NT2/D1 (cell line): ENCODE measurements at regions not wholly inside any gene's neighbourhood (a gene's known extent, or its start where the extent isn't known, plus 50 kb on each side); places are given as distances from the start of the nearest gene placed in this dataset.

Experiments
- DNase-seq: peaks from one replicate; pipeline ENCODE4 v3.0.0-alpha.2; 2011; ENCODE audit warnings: low read depth, low spot score
- H3K27me3 ChIP-seq: 2 replicates; pipeline ENCODE4 v1.6.0; 2011; ENCODE audit warnings: mild to moderate bottlenecking; ENCODE audit not compliant: insufficient read length, insufficient read depth
- H3K36me3 ChIP-seq: 2 replicates; pipeline ENCODE4 v1.6.1; 2011; ENCODE audit warnings: mild to moderate bottlenecking, low read length, mixed read lengths; ENCODE audit not compliant: insufficient read depth, insufficient read length
- H3K4me1 ChIP-seq: 2 replicates; pipeline ENCODE4 v1.5.1; 2011; ENCODE audit not compliant: insufficient read depth, insufficient read length
- H3K4me3 ChIP-seq: 2 replicates; pipeline ENCODE4 v1.5.1; 2011; ENCODE audit warnings: low read depth; ENCODE audit not compliant: insufficient read length
- H3K9ac ChIP-seq: 2 replicates; pipeline ENCODE4 v1.6.0; 2011; ENCODE audit warnings: low read depth; ENCODE audit not compliant: insufficient read length
- H3K9me3 ChIP-seq: 2 replicates; pipeline ENCODE4 v1.5.1; 2011; ENCODE audit warnings: mild to moderate bottlenecking, low read length; ENCODE audit not compliant: insufficient read depth
- SUZ12 ChIP-seq: IDR thresholded peaks from 2 replicates; pipeline ENCODE4 v1.6.1; 2011; ENCODE audit not compliant: insufficient read length, insufficient read depth; ENCODE audit errors: extremely low read depth
- YY1 ChIP-seq: IDR thresholded peaks from 2 replicates; pipeline ENCODE4 v1.6.1; 2011; ENCODE audit not compliant: insufficient read length, insufficient read depth
- ZNF274 ChIP-seq: IDR thresholded peaks from 2 replicates; pipeline ENCODE4 v1.6.1; 2011; ENCODE audit warnings: mild to moderate bottlenecking, low read depth, low read length

- Histone ChIP-seq H3K9ac (no peak overlapping the region), H3K9me3 (no peaks in the 10 kb centered on the region), H3K4me1 (peaks cover 3% of the 10 kb centered on the region), H3K4me3 (no peak overlapping the region), H3K27me3 (no peaks in the 10 kb centered on the region), H3K36me3 (no peaks in the 10 kb centered on the region)
- TF ChIP-seq SUZ12 (no peak), ZNF274 (no peak), YY1 (no peak)
- no peak for DNase-seq
These were observed 174.6 kb downstream of the HAUS1 start for GRCh38 chr18:46278481-46279465.

- H3K27me3 ChIP-seq: no peaks in the 10 kb centered on the region
- H3K36me3 ChIP-seq: no peaks in the 10 kb centered on the region
- no peak overlapping the region for H3K9ac ChIP-seq
- no peak for TF ChIP-seq ZNF274
- H3K4me3 ChIP-seq: no peak overlapping the region
- DNase-seq: no peak
- H3K9me3 ChIP-seq: no peaks in the 10 kb centered on the region
- H3K4me1 ChIP-seq: peaks cover 3% of the 10 kb centered on the region
These were observed 175.5 kb downstream of the HAUS1 start for GRCh38 chr18:46279673-46280072.

- Histone ChIP-seq H3K4me3 (no peak overlapping the region), H3K9ac (no peak overlapping the region), H3K36me3 (no peaks in the 10 kb centered on the region), H3K4me1 (peaks cover 3% of the 10 kb centered on the region), H3K27me3 (no peaks in the 10 kb centered on the region), H3K9me3 (no peaks in the 10 kb centered on the region)
- DNase-seq: peak; percentile 46
- TF ChIP-seq YY1 (no peak), SUZ12 (no peak), ZNF274 (no peak)
These were observed 177.3 kb downstream of the HAUS1 start for GRCh38 chr18:46281185-46282176.

- Histone ChIP-seq H3K27me3 (no peaks in the 10 kb centered on the region), H3K9me3 (no peaks in the 10 kb centered on the region), H3K36me3 (no peaks in the 10 kb centered on the region), H3K4me3 (no peak overlapping the region), H3K9ac (no peak overlapping the region), H3K4me1 (peaks cover 3% of the 10 kb centered on the region)
- TF ChIP-seq ZNF274 (no peak), YY1 (no peak), SUZ12 (no peak)
- DNase-seq: no peak
These were observed 178.0 kb downstream of the HAUS1 start for GRCh38 chr18:46282177-46282570.

- H3K4me1 ChIP-seq: peaks cover 3% of the 10 kb centered on the region
- DNase-seq: no peak
- H3K36me3 ChIP-seq: no peaks in the 10 kb centered on the region
- H3K9ac ChIP-seq: no peak overlapping the region
- H3K9me3 ChIP-seq: no peaks in the 10 kb centered on the region
- H3K27me3 ChIP-seq: no peaks in the 10 kb centered on the region
- TF ChIP-seq YY1 (no peak), SUZ12 (no peak), ZNF274 (no peak)
- no peak overlapping the region for H3K4me3 ChIP-seq
These were observed 178.5 kb downstream of the HAUS1 start for GRCh38 chr18:46282646-46283045.

GRCh38 chr18:46283268-46283667, 179.1 kb downstream of the HAUS1 start:
- Histone ChIP-seq H3K36me3 (no peaks in the 10 kb centered on the region), H3K27me3 (no peaks in the 10 kb centered on the region), H3K4me3 (no peak overlapping the region), H3K9me3 (no peaks in the 10 kb centered on the region), H3K9ac (no peak overlapping the region), H3K4me1 (peaks cover 3% of the 10 kb centered on the region)
- DNase-seq: no peak
- TF ChIP-seq ZNF274 (no peak), SUZ12 (no peak), YY1 (no peak)

- H3K27me3 ChIP-seq: no peaks in the 10 kb centered on the region
- no peak overlapping the region for H3K4me3 ChIP-seq
- no peaks in the 10 kb centered on the region for H3K36me3 ChIP-seq
- H3K9ac ChIP-seq: no peak overlapping the region
- DNase-seq: peak; percentile 11
- no peaks in the 10 kb centered on the region for H3K9me3 ChIP-seq
- TF ChIP-seq ZNF274 (no peak), YY1 (no peak), SUZ12 (no peak)
- peaks cover 3% of the 10 kb centered on the region for H3K4me1 ChIP-seq
These were observed 179.7 kb downstream of the HAUS1 start for GRCh38 chr18:46283895-46284295.
